Thymus (tissue), 11 donors: ENCODE measurements at regions not wholly inside any gene's neighbourhood (a gene's known extent, or its start where the extent isn't known, plus 50 kb on each side); places are given as distances from the start of the nearest gene placed in this dataset.

Experiments used
- DNase-seq, 9 donors: peaks; one replicate each; pipeline ENCODE4 v3.0.0-alpha.2; 2013; ENCODE audit warnings: low spot score in 9 of 9, low read depth in 6 of 9, missing footprints in 1 of 9
- H3K27ac ChIP-seq, 2 donors: one replicate each; pipeline ENCODE4 v1.5.1; 2013; ENCODE audit warnings: control low read depth in 1 of 2, low read depth in 1 of 2, low read length in 1 of 2, mild to moderate bottlenecking in 1 of 2, moderate library complexity in 1 of 2
- H3K27me3 ChIP-seq, 2 donors: one replicate each; pipeline ENCODE4 v1.5.1; 2013; ENCODE audit warnings: low read length in 1 of 2; ENCODE audit not compliant: control insufficient read depth in 2 of 2, insufficient read depth in 1 of 2
- H3K36me3 ChIP-seq, 2 donors: one replicate each; pipeline ENCODE4 v1.5.1; 2013; ENCODE audit warnings: low read length in 1 of 2, mild to moderate bottlenecking in 1 of 2, moderate library complexity in 1 of 2; ENCODE audit not compliant: control insufficient read depth in 2 of 2, insufficient read depth in 2 of 2
- H3K4me1 ChIP-seq, 2 donors: one replicate each; pipeline ENCODE4 v1.5.1; 2013; ENCODE audit warnings: low read length in 2 of 2; ENCODE audit not compliant: control insufficient read depth in 2 of 2, insufficient read depth in 2 of 2
- H3K4me3 ChIP-seq, 2 donors: one replicate each; pipeline ENCODE4 v1.5.1; 2013; ENCODE audit warnings: low read length in 2 of 2, control low read depth in 1 of 2, mild to moderate bottlenecking in 1 of 2
- H3K9me3 ChIP-seq, 2 donors: one replicate each; pipeline ENCODE4 v1.5.1; 2013; ENCODE audit warnings: low read length in 1 of 2, mild to moderate bottlenecking in 1 of 2; ENCODE audit not compliant: control insufficient read depth in 2 of 2, insufficient read depth in 1 of 2
- WGBS: extraction: QIAGEN DNeasy Blood & Tissue Kit; methylation state at CpG from one replicate; pipeline ENCODE4 v1.1.7; 2013; 5-methylcytosine and 5-hydroxymethylcytosine counted together
- donor health status: healthy.

GRCh38 chr5:125424402-125425141 lies 678.1 kb upstream of the ZNF608 start:
- Histone ChIP-seq H3K4me3 (no peak overlapping the region), H3K27ac (no peak overlapping the region), H3K9me3 (no peaks in the 10 kb centered on the region), H3K4me1 (no peaks in the 10 kb centered on the region), H3K36me3 (no peaks in the 10 kb centered on the region), H3K27me3 (no peaks in the 10 kb centered on the region)
- WGBS: 92% methylated on average over 6 of the region's 6 CpGs
- DNase-seq: no peak

- H3K4me3 ChIP-seq: no peak overlapping the region
Measured at GRCh38 chr5:125429498-125429897, 683.1 kb upstream of the ZNF608 start.

GRCh38 chr5:125433457-125433856 lies 687.0 kb upstream of the ZNF608 start:
- Histone ChIP-seq H3K9me3 (no peaks in the 10 kb centered on the region), H3K27ac (no peak overlapping the region), H3K4me1 (no peaks in the 10 kb centered on the region), H3K4me3 (no peak overlapping the region), H3K36me3 (no peaks in the 10 kb centered on the region), H3K27me3 (no peaks in the 10 kb centered on the region)
- WGBS: 65% methylated on average over 2 of the region's 2 CpGs
- DNase-seq: no peak

More at GRCh38 chr5:125429498-125429897, 683.1 kb upstream of the ZNF608 start:
- Histone ChIP-seq H3K36me3 (no peaks in the 10 kb centered on the region), H3K4me1 (no peaks in the 10 kb centered on the region), H3K27ac (no peak overlapping the region), H3K9me3 (no peaks in the 10 kb centered on the region), H3K27me3 (no peaks in the 10 kb centered on the region)
- WGBS: 89% methylated on average over 1 of the region's 1 CpG
- no peak for DNase-seq

- H3K36me3 ChIP-seq: no peaks in the 10 kb centered on the region
- H3K27me3 ChIP-seq: no peaks in the 10 kb centered on the region
- no peak overlapping the region for H3K27ac ChIP-seq
- H3K4me3 ChIP-seq: no peak overlapping the region
- DNase-seq: no peak
- H3K9me3 ChIP-seq: no peaks in the 10 kb centered on the region
- no peaks in the 10 kb centered on the region for H3K4me1 ChIP-seq
Measured at GRCh38 chr5:125439243-125439642, 692.8 kb upstream of the ZNF608 start.

GRCh38 chr5:125440905-125441304 lies 694.5 kb upstream of the ZNF608 start:
- no peak for DNase-seq
- Histone ChIP-seq H3K4me1 (no peaks in the 10 kb centered on the region), H3K4me3 (no peak overlapping the region), H3K9me3 (no peaks in the 10 kb centered on the region), H3K27me3 (no peaks in the 10 kb centered on the region), H3K27ac (no peak overlapping the region), H3K36me3 (no peaks in the 10 kb centered on the region)
- 96% methylated on average over 3 of the region's 3 CpGs for WGBS

- Histone ChIP-seq H3K27me3 (no peaks in the 10 kb centered on the region), H3K9me3 (no peaks in the 10 kb centered on the region), H3K4me3 (no peak overlapping the region), H3K27ac (no peak overlapping the region), H3K36me3 (no peaks in the 10 kb centered on the region), H3K4me1 (no peaks in the 10 kb centered on the region)
- DNase-seq: no peak
- 98% methylated on average over 3 of the region's 3 CpGs for WGBS
Measured at GRCh38 chr5:125446986-125447385, 700.5 kb upstream of the ZNF608 start.

- Histone ChIP-seq H3K27me3 (no peaks in the 10 kb centered on the region), H3K4me3 (no peak overlapping the region), H3K9me3 (no peaks in the 10 kb centered on the region), H3K27ac (no peak overlapping the region), H3K4me1 (no peaks in the 10 kb centered on the region), H3K36me3 (no peaks in the 10 kb centered on the region)
- WGBS: 64% methylated on average over 2 of the region's 2 CpGs
- DNase-seq: no peak
Measured at GRCh38 chr5:125450771-125451170, 704.3 kb upstream of the ZNF608 start.

GRCh38 chr5:125451622-125452021 lies 705.2 kb upstream of the ZNF608 start:
- no peak for DNase-seq
- no peaks in the 10 kb centered on the region for H3K4me1 ChIP-seq
- no peaks in the 10 kb centered on the region for H3K36me3 ChIP-seq
- H3K9me3 ChIP-seq: no peaks in the 10 kb centered on the region
- no peaks in the 10 kb centered on the region for H3K27me3 ChIP-seq
- no peak overlapping the region for H3K27ac ChIP-seq
- H3K4me3 ChIP-seq: no peak overlapping the region

GRCh38 chr5:125452991-125453390 lies 706.6 kb upstream of the ZNF608 start:
- WGBS: 95% methylated on average over 3 of the region's 3 CpGs
- H3K4me3 ChIP-seq: no peak overlapping the region
- DNase-seq: no peak
- H3K27me3 ChIP-seq: no peaks in the 10 kb centered on the region
- H3K9me3 ChIP-seq: no peaks in the 10 kb centered on the region
- H3K27ac ChIP-seq: no peak overlapping the region
- no peaks in the 10 kb centered on the region for H3K4me1 ChIP-seq
- no peaks in the 10 kb centered on the region for H3K36me3 ChIP-seq
